ENCODE measurements at regions not wholly inside any gene's neighbourhood (a gene's known extent, or its start where the extent isn't known, plus 50 kb on each side); places are given as distances from the start of the nearest gene placed in this dataset.
"Not testable (repeated sequence)": the region's sequence is repeated elsewhere in the genome, so short reads cannot be mapped to it uniquely, and the experiment has no call there.

DNA sequence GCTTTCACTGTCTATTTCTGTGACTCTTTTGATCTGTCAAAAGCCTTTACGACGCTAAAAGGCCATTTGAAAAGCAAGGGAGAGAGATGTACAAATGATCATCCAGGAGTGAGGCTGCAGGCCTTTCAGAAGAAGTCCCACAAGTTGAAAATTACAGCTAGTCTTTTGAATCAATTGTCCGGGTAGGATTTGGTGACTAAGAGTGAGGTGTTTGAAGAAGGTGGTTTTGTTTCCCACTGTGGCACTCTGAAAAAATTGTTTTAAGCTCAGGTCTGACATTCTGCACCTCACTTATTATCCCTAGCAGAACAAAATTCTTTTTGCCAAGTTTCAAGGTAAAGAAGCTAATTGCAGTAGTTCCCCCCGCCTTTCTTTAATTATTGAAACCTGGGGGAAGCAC, 50.8 kb upstream of the TMEM108 start:
- Mint-ChIP-seq H3K27me3 (peaks cover 10% of the 10 kb centered on the region), H3K9me3 (peaks cover 3 to 10% of the 10 kb centered on the region in 2 donors), H3K4me1 (no peaks in the 10 kb centered on the region), H3K4me3 (no peak overlapping the region), H3K27ac (no peak overlapping the region)
- DNase-seq: no peak
- ATAC-seq: no peak

- DNase-seq: no peak
- peaks cover 10% of the 10 kb centered on the region for H3K27me3 Mint-ChIP-seq
- H3K27ac Mint-ChIP-seq: no peak overlapping the region
- H3K4me3 Mint-ChIP-seq: no peak overlapping the region
- no peaks in the 10 kb centered on the region for H3K4me1 Mint-ChIP-seq
- H3K9me3 Mint-ChIP-seq: peaks cover 7 to 25% of the 10 kb centered on the region in 2 donors
- no peak for ATAC-seq
These were observed 54.0 kb upstream of the TMEM108 start for GRCh38 chr3:132984181-132984580.

GRCh38 chr3:132983143-132983770, 54.9 kb upstream of the TMEM108 start:
- DNase-seq: no peak
- H3K4me3 Mint-ChIP-seq: no peak overlapping the region
- H3K4me1 Mint-ChIP-seq: no peaks in the 10 kb centered on the region
- peaks cover 7 to 25% of the 10 kb centered on the region in 2 donors for H3K9me3 Mint-ChIP-seq
- no peak overlapping the region for H3K27ac Mint-ChIP-seq
- no peak for ATAC-seq
- H3K27me3 Mint-ChIP-seq: peaks cover 10% of the 10 kb centered on the region

GRCh38 chr3:132981719-132982118, 56.5 kb upstream of the TMEM108 start:
- H3K27ac Mint-ChIP-seq: no peak overlapping the region
- peaks cover 10% of the 10 kb centered on the region for H3K27me3 Mint-ChIP-seq
- DNase-seq: no peak
- no peak for ATAC-seq
- no peaks in the 10 kb centered on the region for H3K4me1 Mint-ChIP-seq
- H3K4me3 Mint-ChIP-seq: no peak overlapping the region
- H3K9me3 Mint-ChIP-seq: peaks cover 12 to 25% of the 10 kb centered on the region in 2 donors

DNA sequence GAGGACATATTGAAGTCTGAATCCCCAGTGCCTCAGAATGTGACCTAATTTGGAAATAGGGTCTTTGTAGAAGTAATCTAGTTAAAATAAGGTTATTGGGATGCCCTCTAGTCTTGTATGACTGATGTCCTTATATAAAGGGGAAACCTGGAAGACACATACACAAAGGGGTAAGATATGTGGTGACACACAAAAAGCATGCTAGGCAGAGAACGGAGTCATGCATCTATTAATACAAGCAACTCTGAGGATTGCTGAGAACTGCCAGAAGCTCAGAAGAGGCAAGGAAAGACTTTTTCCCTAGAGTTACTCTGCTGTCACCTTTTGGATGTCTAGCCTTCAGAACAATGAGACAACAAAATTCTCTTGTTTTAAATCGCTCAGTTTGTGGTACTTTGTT, 58.1 kb upstream of the TMEM108 start:
- peaks cover 12 to 14% of the 10 kb centered on the region in 2 donors for H3K9me3 Mint-ChIP-seq
- ATAC-seq (no peak), DNase-seq (no peak)
- H3K4me3 Mint-ChIP-seq: no peak overlapping the region
- H3K27ac Mint-ChIP-seq: no peak overlapping the region
- H3K27me3 Mint-ChIP-seq: no peaks in the 10 kb centered on the region
- no peaks in the 10 kb centered on the region for H3K4me1 Mint-ChIP-seq

- peaks cover 12 to 14% of the 10 kb centered on the region in 2 donors for H3K9me3 Mint-ChIP-seq
- H3K27ac Mint-ChIP-seq: no peak overlapping the region
- ATAC-seq: no peak
- no peaks in the 10 kb centered on the region for H3K27me3 Mint-ChIP-seq
- DNase-seq: no peak
- H3K4me3 Mint-ChIP-seq: no peak overlapping the region
- no peaks in the 10 kb centered on the region for H3K4me1 Mint-ChIP-seq
These were observed 58.6 kb upstream of the TMEM108 start for GRCh38 chr3:132979606-132980005.

DNA sequence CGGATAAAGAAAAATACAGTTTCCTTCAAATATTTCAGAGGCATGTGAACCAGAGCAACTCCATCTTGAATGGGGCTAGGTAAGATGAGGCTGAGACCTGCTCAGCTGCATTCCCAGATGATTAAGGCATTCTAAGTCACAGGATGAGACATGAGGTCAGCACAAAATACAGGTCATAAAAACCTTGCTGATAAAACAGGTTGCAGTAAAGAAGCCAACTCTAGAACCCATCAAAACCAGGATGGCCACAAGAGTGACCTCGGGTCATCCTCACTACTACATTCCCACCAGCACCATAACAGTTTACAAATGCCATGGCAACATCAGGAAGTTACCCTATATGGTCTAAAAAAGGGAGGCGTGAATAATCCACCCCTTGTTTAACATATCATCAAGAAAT, 59.2 kb upstream of the TMEM108 start:
- H3K4me3 Mint-ChIP-seq, H3K27ac Mint-ChIP-seq, H3K27me3 Mint-ChIP-seq, H3K4me1 Mint-ChIP-seq, ATAC-seq, DNase-seq: not testable (repeated sequence)
- H3K9me3 Mint-ChIP-seq: peaks cover 9 to 14% of the 10 kb centered on the region in 2 donors

GRCh38 chr3:132978464-132978863, 59.7 kb upstream of the TMEM108 start:
- no peak for DNase-seq
- H3K4me3 Mint-ChIP-seq: no peak overlapping the region
- H3K4me1 Mint-ChIP-seq: no peaks in the 10 kb centered on the region
- H3K27me3 Mint-ChIP-seq: no peaks in the 10 kb centered on the region
- no peak for ATAC-seq
- H3K9me3 Mint-ChIP-seq: peaks cover 9 to 14% of the 10 kb centered on the region in 2 donors
- H3K27ac Mint-ChIP-seq: no peak overlapping the region

DNA sequence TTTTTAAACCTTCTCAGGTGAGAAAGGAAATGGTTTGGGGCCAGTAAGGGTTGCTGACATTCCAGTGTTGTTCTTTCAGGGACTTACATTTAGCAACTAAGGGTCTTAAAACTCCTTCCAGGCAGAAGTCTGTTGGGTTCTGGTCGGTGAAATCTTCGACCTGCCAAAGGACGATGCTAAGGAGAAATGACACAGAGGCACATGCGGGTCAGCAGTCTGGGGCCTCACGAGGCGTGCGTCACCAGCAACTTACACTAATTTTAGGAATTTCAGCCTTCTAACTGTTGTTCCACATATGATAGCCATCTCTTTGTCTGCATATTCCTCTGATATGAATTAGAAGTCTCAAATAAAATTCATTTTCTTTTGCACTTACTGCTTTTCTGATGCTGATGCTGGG, 64.1 kb upstream of the TMEM108 start:
- DNase-seq (no peak), ATAC-seq (no peak)
- H3K27ac Mint-ChIP-seq: no peak overlapping the region
- H3K4me1 Mint-ChIP-seq: no peaks in the 10 kb centered on the region
- no peak overlapping the region for H3K4me3 Mint-ChIP-seq
- H3K9me3 Mint-ChIP-seq: peaks cover 4 to 6% of the 10 kb centered on the region in 2 donors
- H3K27me3 Mint-ChIP-seq: no peaks in the 10 kb centered on the region

GRCh38 chr3:132973441-132973840, 64.8 kb upstream of the TMEM108 start:
- Mint-ChIP-seq H3K4me3 (no peak overlapping the region), H3K9me3 (peaks cover 4 to 6% of the 10 kb centered on the region in 2 donors), H3K27me3 (no peaks in the 10 kb centered on the region), H3K27ac (no peak overlapping the region), H3K4me1 (no peaks in the 10 kb centered on the region)
- ATAC-seq (no peak), DNase-seq (no peak)

DNA sequence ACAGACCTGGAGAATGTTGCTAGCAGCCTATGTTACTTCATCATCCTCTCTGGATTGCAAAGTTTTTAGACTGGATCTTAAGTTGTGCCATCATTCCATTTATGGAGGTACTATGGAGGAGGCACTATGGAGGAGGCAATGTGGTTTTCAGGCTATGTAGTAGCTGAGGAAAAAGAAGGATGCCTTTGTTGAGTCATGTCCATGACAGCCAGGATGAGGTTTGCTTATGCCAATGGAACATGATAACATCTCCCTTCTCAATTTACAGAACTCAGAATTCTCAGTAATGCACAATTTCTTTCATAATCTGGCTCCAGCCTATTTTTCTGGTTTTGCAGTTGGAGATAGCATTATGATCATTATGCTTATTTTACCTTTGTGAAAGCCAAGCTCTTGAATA, 65.9 kb upstream of the TMEM108 start:
- Mint-ChIP-seq H3K27me3 (no peaks in the 10 kb centered on the region), H3K9me3 (peaks cover 0 to 6% of the 10 kb centered on the region in 2 donors), H3K27ac (no peak overlapping the region), H3K4me3 (no peak overlapping the region), H3K4me1 (no peaks in the 10 kb centered on the region)
- DNase-seq (no peak), ATAC-seq (no peak)

- H3K9me3 Mint-ChIP-seq: peaks cover 0 to 6% of the 10 kb centered on the region in 2 donors
- ATAC-seq: no peak
- no peak for DNase-seq
- no peak overlapping the region for H3K27ac Mint-ChIP-seq
- H3K4me3 Mint-ChIP-seq: no peak overlapping the region
- H3K4me1 Mint-ChIP-seq: no peaks in the 10 kb centered on the region
- peaks cover 5% of the 10 kb centered on the region for H3K27me3 Mint-ChIP-seq
These were observed 71.8 kb upstream of the TMEM108 start for GRCh38 chr3:132966374-132966773.

DNA sequence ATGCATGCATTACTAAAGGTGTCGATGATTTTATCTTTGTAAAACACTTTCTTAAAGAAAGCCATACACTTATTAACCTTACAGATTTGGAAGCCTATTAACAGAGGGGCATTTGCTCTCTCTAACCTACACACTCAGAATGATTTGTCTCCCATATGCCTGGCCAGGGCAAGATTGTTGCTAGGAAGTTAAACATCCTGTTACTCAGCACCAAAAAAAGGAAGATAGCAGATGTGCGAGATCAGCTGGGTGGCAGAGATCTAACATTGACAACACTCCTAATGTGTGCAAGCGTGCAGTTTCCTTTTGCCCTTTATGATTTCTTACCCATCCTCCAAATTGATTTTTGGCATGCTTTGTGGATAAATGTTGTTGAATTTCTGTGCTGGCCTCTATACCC, 73.9 kb upstream of the TMEM108 start:
- no peaks in the 10 kb centered on the region for H3K9me3 Mint-ChIP-seq
- no peaks in the 10 kb centered on the region for H3K4me1 Mint-ChIP-seq
- no peak overlapping the region for H3K4me3 Mint-ChIP-seq
- ATAC-seq (no peak), DNase-seq (no peak)
- H3K27me3 Mint-ChIP-seq: peaks cover 5% of the 10 kb centered on the region
- no peak overlapping the region for H3K27ac Mint-ChIP-seq

DNA sequence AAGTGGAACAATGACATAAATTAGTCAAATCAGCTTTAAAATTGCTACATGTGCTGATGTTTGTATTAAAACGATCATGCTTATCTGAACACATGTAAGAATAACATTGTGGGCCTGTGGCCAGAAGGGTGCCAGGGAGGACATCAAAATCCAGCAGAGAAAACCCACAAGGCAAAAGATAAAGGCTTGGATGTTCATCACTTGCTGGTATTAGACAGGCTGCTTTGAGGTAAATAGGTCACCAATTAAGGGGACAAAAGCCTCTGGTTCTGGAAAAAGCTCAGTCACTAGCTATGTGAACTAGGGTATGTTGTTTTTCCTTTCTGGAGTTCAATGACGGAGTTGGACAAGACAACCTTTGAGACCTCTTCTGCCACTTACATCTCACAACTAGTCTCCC, 74.4 kb upstream of the TMEM108 start:
- ATAC-seq (no peak), DNase-seq (no peak)
- Mint-ChIP-seq H3K27me3 (peaks cover 5% of the 10 kb centered on the region), H3K4me3 (no peak overlapping the region), H3K27ac (no peak overlapping the region), H3K9me3 (no peaks in the 10 kb centered on the region), H3K4me1 (no peaks in the 10 kb centered on the region)

DNA sequence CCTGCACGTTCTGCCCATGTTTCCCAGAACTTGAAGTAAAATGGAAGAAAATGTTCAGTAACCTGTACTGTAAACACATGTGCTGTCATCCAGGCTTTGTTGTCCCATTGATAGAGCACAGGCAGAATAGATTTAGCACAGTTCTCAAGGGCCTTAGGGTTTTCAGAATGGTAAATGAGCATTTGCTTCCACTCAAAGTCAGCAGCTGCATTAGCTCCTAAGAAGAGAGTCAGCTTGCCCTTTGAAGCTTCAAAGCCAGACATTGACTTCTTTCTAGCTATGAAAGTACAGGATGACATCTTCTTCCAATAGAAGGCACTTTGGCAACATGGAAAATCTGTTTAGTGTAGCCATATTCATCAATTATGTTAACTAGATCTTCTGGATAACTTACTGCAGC, 76.2 kb upstream of the TMEM108 start:
- no peak overlapping the region for H3K4me3 Mint-ChIP-seq
- DNase-seq: no peak
- H3K27me3 Mint-ChIP-seq: peaks cover 17% of the 10 kb centered on the region
- peaks cover 0 to 10% of the 10 kb centered on the region in 2 donors for H3K9me3 Mint-ChIP-seq
- H3K27ac Mint-ChIP-seq: no peak overlapping the region
- H3K4me1 Mint-ChIP-seq: no peaks in the 10 kb centered on the region
- ATAC-seq: no peak

GRCh38 chr3:132953683-132954082, 84.5 kb upstream of the TMEM108 start:
- peaks cover 0 to 10% of the 10 kb centered on the region in 2 donors for H3K9me3 Mint-ChIP-seq
- H3K4me1 Mint-ChIP-seq: no peaks in the 10 kb centered on the region
- H3K27me3 Mint-ChIP-seq: peaks cover 20% of the 10 kb centered on the region
- no peak for DNase-seq
- ATAC-seq: no peak
- H3K27ac Mint-ChIP-seq: no peak overlapping the region
- no peak overlapping the region for H3K4me3 Mint-ChIP-seq

- H3K4me1 Mint-ChIP-seq: no peaks in the 10 kb centered on the region
- no peaks in the 10 kb centered on the region for H3K27me3 Mint-ChIP-seq
- DNase-seq: no peak
- ATAC-seq: no peak
- peaks cover 0 to 4% of the 10 kb centered on the region in 2 donors for H3K9me3 Mint-ChIP-seq
- H3K4me3 Mint-ChIP-seq: no peak overlapping the region
- no peak overlapping the region for H3K27ac Mint-ChIP-seq
These were observed 110.3 kb upstream of the TMEM108 start for GRCh38 chr3:132927896-132928295.
